NCI-H2029 treated with DMSO at 0.1 percent for 48 hours (cell line): ENCODE measurements at regions not wholly inside any gene's neighbourhood (a gene's known extent, or its start where the extent isn't known, plus 50 kb on each side); places are given as distances from the start of the nearest gene placed in this dataset.
"Not testable (repeated sequence)": the region's sequence is repeated elsewhere in the genome, so short reads cannot be mapped to it uniquely, and the experiment has no call there.

Experiments used
- DNase-seq: peaks from one replicate; lab custom pipeline; 2025; lab: John Stamatoyannopoulos, UW

DNA sequence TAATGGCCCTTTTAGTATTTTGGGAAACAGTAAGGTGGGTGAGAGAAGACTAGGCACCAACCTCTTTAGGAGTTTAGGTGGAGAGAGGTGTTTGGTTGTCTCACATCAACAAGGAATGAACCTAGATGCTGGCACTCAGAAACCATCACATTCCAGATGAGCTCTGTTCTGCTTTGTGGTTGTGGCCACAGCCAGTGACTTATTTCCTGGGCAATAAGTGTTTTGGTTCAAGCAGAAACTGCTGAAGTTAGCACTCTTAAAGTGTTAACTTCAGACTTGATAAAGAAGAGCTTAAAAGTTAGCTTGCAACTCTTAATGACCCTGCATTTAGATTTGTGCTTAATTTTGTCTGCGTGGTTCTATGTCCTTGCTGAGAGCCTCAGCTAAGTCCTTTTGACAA is 929.2 kb downstream of the SLC4A3 start:
- DNase-seq = no peak

DNA sequence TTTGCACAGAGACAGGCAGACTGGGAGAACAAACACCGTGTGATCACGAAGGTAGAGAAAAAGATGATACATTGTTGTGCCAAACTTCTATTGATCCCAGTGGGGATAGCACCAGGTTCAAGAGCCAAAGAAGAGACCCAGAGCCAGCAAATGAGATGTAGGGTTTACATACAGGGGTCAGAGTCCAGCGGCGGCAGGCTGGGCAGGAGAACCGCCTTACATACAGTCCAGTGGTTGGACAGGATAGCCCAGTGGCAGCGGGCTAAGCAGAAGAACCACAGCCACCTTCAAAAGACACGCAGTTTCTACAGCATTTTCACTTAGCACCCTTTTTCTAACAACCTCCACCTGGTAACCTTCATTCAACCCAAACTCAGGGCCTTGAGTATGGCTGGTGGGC is 932.8 kb downstream of the SLC4A3 start:
- no peak for DNase-seq

DNA sequence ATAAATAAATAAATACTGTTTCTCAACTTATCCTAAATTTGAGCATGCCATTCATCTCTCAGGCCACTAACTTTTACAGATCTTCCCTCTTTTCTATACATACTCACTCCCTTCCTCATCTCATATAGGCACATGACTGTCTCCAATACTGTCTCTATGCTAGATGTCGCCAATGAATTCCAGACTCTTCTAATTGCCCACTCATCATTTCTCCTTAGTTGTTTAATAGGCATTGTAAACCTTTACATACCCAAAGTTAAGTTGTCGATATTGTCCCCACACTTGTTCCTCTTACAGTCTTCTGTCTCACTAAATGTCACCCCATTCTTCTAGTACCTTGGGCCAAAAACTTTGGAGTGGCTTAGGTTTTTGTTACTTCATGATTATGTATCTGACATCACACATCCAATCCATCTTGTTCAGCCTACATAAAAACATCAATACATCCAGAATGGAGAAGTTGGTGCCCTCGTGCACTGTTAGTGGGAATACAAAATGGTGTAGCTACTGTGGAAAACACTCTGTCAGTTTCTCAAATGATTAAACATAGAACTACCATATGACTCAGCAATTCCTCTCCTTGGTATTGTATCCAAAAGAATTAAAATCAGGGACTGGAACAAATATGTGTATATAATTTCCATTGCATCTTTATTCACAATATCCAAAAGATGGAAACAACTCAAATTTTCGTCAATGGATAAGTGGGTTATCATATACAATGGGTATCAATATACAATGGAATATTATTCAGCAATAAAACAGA is 935.1 kb downstream of the SLC4A3 start:
- no peak for DNase-seq

DNA sequence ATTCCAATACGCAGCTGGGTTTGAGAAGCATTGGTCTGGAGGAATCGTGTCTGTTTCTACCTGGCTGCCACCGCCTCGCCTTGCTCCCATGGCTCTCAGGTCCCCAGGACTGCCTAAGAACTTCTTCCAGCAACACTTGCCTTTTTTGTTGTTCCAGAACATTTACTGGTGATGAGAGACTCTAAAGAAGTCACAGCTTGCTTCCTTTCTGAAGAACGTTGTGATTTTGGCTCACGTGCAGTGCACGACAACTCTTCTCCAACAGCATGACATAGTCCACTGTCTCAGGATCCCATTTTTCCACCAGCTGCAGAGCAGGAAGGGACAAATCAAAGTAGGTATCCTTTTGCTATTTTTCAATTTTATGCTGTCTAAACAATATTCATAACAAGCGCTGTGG is 940.9 kb downstream of the SLC4A3 start:
- DNase-seq = no peak

DNA sequence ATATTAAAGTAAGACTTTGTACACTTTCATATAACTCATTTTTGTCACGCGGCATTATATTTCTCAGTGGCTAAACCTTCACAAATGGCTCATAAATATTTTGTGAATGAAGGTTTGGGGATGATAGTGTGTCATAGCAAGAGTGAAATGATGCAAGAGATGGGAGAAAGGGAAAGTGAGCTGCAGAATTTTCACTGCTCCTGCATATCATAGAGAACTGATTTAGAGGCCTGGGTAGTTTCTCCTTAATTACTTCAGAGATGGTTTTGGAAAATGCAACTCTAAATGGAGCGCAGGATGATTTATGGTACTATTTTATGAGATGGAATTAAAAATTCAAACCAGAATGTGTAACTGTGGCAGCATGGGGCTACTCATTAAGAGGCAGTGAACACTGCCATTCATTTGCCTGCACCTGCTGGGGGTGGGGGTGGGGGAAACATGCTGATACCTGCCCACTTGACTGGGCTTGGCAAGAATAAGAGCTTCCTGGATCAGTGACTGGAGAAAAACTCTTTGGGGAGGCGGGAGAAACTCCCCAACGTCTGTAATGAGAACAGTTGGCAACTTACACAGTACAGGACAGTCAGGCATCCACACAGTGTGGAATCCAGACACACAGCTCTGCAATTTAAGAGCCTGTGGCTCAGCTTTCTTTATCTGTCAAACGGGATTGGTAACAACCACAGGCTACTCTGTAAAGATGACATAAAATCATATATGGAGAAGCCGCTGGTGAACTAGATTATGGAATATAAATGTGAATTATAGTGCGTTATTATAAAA is 941.9 kb downstream of the SLC4A3 start:
- DNase-seq = peak; percentile 16

DNA sequence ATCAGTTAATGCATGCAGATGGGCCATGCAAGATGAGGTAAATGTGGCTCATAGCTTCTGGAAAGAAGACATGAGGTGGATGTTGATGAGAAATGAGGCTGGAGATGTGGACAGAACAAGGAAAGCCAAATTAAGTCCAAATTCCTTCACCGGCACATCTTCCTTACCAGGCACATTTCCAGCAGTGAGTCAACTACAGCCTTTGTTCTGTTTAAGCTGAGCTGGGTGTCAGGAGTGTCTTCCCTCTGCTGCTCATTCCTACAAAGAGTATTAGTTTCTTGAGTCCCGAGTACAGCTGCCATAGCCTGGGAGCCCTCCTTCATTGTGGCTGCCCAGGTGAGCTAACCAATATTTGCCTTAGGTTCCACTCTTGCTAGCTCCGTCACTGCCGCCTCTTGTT is 945.0 kb downstream of the SLC4A3 start:
- DNase-seq = no peak

DNA sequence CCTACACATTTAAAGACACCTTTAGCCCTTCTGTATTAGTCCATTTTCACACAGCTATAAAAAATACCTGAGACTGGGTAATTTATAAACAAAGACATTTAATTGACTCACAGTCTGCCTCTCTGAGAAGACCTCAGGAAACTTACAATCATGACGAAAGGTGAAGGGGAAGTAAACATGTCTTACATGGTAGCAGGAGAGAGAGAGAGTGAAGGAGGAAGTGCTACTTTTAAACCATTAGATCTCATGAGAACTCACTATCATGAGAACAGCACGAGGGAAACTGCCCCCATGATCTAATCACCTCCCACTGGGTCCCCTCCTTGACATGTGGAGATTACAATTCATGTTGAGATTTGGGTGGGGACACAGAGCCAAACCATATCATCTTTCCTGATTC is 946.6 kb downstream of the SLC4A3 start:
- DNase-seq = no peak

DNA sequence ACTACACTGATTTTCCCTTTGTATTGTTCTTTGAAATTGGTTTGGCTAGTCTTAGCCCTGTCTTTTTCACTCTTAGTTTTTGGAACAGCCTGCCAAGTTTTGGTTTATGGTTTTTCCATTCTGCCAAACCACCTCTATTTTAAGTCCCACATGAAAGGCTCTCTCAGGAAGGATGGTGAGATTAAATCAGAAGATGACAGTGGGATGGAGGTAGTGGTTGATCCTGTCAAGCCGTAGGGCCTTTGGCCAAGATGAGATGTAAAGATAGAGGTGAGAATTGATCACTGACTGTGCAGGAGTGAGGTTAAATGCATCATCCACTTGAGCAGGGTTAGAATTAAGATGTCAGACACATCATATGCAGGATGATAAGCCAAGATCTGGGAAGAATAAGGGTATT is 948.5 kb downstream of the SLC4A3 start:
- DNase-seq = no peak

DNA sequence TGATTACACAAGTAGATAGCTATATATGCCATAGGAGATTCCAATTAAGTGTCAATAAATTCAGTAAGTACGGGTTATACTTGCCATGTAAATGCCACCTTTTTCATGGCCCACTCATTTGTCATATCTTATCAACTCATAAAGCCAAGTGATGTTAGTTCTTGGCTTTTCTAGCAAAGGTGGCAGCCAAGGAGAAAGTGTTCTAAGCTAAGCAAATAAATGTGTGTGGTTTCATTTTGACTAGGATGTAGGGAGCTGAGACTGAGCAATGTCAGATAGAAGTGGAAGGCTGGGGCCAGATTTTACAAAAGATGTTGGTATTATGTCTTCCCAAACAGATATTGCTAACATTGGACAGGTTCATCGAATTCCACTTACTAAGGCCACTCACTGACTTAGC is 952.0 kb downstream of the SLC4A3 start:
- no peak for DNase-seq

DNA sequence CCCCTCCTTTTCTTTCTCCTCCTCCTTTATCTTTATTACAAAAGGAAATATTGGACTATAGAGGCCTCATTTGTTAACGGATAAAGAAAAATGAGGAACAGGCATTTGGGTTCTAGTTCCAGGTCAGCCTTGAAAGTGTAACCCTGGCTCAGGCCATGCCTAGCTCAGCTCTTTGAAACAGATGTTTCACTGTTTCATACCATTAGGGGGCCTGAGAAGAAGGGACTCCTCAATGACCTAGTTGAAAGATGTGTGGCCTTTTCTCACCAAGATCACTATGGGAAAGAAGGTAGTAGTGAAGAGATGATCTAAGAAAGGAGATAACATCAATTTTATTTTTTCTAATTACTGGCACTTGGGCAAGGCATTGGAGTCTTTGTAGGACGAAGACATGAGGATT is 952.7 kb downstream of the SLC4A3 start:
- DNase-seq = no peak

DNA sequence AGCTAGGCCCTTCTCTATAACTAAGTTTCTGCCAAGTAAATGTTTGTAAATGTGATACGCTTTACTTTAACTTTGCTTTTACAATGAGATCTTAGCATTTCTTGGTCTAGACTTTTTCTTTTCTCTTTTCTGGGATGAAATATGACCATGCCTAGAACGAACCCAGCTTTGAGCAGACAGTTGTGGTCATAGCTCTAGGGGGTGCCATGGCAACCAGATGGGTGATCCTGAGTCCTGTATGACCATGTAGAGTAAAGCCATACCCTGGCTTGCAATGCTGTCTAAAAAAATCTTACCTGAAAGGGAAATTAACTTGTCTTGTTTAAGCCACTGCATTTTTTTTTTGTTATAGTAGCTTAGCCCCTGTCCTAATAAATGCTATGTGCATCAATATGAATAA is 956.3 kb downstream of the SLC4A3 start:
- DNase-seq = no peak

DNA sequence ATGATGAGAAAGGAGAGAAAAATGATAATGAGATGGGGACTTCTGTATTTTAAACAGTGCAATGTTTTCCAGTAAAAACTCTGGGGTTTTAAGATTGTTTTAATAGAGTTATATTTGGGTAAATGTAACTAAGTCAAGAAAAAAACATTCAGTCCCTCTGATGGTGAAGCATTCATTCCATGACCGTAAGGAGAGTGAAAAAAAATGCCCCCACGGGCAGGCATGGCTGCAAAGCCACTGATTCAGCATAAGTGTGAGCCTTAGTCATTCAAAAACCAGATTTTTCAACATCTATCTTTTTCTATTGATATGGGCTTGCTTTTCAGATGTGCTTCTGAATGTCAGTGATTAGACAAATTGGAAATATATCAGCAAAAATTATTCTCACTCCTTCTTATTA is 957.8 kb downstream of the SLC4A3 start:
- DNase-seq = no peak

DNA sequence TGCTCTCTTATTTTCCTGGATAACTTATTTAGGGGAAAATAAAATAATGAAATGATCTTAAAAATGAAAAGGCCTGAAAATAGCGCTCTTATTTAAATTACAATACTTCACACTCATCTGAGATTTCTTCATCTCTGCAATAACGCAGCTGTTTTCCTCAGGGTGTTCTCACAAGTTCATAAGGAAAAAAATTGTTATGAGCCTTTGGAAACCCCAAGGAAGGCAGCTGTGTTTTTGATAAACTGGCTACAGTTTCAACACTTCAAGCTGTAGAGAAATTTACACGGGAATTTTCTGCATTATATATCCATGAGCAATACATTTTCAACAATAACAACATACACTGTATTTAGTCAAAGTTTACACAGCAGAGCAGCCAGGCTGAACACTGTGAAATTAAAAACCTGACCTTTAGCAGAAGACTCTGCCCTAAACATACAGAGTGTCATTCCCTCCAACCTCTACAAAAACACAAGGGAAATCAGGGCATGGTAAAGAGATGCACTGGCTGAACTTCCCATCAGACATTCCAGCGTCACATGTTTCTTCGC is 959.6 kb downstream of the SLC4A3 start:
- no peak for DNase-seq

DNA sequence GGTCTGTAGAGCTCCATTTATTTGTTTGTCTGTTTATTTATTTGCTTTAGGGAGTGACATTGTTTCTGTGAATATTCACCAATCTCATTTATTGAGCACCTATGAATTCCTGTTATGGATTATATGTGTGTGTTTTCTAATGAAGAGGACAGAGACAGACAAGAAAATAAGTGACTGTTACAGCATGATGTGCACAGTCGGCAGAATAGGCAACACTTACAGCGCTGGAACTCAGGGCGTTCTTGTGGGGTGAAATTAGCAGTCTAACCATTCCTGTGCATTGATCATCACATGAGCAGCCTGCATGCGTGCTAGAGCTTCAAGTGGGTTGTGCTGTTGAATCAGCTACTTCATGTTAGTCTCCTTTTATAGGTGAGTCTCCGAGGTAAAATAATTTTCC is 960.7 kb downstream of the SLC4A3 start:
- DNase-seq = no peak

DNA sequence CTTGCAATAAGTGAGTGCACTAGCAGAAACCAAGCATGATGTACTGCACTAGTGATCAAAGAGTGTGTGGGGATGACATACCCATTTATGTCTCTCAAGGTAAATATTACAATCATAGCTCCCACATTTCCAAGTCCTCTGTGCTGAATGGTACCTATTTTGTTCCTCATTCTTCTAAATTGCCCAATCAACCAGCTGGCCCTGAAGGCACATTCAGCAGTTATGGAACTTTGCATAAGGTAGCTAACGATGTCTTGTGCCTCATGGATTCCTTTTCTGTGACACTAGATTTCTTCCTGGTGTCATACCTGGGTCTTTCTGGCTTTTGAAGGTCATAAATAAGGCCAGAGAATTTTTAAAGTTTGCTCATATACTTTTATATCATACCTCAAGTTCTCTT is 963.0 kb downstream of the SLC4A3 start:
- DNase-seq = no peak

DNA sequence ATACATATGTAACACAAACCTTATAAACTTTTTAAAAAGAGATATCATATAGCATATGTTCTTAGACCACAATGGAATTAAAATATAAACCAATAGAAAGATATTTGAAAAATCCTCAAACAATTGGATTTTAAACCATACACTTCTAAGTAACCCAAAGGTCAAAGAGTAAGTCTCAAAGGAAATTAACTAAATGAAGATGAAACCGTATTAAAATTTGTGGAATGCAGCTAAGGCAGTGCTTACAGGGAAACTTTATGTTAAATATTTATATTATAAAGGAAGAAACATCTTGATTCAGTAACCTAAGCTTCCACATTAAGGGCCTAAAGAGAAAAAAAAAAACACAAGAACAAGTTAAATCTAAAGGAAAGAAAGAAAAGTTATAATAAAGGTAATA is 966.1 kb downstream of the SLC4A3 start:
- no peak for DNase-seq

DNA sequence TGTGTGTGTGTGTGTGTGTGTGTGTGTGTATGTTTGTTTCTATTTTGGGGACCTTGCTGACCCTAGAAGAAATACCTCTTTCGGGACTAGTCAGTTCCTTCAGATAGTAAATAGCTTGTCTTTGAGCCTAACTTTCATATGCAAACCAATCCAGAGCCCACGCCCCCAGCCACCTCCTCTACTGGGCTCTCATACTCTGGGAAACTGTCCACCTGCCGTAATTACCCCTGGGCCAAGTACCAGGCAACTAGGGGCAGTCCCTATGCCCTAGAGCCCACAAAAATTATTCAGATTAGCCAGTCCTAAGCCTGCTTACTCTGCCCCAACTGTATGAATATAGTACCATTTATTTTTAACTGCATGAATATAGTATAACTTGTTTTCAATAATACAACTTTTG is 970.4 kb downstream of the EPHA4 start:
- DNase-seq = no peak

DNA sequence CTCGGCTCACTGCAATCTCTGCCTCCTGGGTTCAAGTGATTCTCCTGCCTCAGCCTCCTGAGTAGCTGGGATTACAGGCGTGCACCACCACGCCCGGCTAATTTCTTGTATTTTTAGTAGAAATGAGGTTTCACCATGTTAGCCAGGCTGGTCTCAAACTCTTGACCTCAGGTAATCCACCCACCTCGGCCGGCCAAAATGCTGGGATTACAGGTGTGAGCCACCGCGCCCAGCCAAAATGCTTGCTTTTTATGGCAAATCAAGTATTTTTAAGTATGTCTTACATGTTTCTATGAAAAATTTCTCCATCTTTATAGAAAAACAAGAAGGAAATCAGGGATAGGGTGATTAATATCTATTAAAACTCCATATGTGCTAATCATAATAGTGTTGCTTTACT is 959.1 kb downstream of the EPHA4 start:
- DNase-seq = not testable (repeated sequence)

DNA sequence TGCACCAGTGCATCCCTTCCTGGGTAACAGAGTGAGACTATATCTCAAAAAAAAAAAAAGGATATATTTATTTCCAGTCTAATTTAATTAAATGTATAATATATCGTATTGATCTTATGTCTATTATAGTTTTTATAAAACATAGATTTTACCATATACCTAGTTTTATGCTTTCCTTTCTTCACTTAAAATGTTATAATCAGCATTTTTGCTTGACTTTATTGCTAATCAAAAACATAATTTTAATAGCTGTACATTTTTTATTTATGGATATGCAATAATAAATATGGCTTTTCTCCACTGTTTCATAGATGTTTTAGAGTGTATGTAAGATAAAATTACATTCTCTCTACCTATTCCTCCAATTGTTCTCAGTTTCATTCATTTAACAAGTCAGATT is 958.0 kb downstream of the EPHA4 start:
- DNase-seq = no peak

DNA sequence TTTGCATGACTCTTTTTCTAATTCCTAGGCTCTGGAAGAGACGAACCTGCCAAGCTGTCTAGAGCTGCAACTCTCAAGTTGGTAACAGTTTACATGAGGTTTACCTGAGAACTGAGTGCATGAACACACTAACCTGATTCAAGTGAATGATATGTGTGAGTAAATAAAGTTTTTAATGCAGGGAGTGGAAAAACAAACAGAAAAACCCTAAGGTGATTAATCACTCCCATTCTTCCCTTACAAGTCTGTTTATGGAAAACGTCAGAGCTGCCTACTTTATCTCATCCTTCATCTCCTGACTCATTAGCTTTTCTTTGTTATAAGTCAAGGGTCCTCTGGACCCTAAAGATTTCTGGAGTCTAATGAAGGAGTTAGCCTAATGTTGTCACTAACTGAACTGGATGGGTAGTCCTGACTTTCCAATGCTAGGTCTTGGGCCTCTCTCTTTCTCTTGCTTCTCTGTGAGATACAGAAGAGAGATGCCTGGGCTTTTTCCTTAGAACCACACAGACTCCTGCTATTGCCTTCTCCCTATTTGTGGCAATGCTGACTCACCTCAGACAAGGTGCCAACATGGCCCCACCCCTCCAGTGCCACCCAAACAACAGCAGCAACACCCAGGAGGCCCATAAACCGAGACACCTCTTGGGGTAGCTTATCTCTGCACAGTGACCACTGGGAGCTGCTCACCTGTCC is 952.4 kb downstream of the EPHA4 start:
- DNase-seq = no peak

DNA sequence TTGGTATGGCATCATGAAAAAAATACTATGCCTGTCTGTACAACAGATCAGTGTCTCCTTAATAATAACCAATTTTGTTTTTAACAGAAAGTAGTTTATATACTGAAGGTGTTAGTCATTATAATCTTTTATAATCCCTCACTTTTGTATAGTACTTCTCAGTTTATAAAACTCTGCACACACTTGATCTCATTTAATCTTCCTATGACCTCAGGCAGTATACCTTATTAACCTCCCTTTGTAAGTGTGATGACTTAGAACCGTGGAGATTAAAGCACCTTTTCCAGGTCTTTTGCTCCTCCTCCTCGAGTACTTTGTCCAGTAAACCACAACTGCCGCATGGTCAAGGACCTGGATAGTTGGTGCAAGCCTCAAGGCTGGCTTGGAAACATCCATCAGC is 945.5 kb downstream of the EPHA4 start:
- no peak for DNase-seq

DNA sequence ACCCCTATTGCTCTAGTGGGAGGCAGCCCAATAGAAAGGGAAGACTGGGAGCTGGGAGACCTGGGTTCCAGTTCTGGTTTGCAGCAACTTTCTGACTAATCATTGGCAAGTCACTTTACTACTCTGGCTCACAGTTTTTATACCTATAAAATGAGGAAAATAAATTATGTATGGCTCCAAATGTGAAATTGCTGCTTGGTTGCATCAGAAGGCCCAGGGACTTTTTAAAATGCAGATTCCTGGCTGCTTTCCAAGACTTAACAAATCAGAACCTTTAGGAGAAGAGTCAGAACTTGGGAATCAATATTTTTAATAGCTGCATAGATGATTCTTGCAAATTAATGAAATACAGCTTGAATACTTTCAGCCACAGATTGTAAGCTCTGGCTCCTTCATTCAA is 943.9 kb downstream of the EPHA4 start:
- no peak for DNase-seq

DNA sequence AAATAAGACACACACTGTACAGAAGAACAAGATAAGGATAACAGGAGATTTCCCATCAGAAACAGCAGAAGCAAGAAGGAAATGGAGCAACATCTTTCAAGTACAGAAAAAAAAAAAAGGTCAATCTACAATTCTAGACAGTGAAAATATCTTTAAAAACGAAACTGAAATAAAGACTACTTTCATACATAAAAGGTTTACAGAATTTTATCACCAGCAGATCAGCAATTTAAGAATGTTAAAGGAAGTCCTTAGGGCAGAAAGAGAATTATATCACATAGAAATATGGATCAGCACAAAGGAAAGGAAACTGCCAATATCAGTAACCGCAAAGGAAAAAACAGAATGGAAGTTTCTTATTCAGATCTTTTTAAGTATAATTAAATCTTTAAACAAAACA is 931.0 kb downstream of the EPHA4 start:
- no peak for DNase-seq
